ENCODE measurements at regions not wholly inside any gene's neighbourhood (a gene's known extent, or its start where the extent isn't known, plus 50 kb on each side); places are given as distances from the start of the nearest gene placed in this dataset.

DNA sequence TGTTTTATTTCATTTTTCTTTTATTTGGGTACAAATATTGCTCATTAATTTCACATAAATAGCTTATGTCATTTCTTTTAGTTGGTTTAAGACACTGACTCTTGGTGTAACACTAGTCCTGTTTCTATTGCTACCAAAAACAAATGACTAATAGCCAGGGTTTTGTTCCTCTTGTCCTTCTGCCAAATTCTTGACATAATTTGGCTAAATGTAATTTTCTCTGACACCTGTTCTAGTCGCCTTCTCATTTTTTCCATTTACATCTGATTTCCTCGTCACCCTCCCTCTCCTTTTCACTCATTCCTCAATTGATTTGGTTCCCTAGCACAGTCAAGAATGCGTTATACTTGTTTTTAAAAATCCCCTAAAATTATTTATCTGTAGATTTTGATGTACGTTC, 1718.7 kb downstream of the EFNB2 start:
- DNase-seq, result no peak
- no peaks in the 10 kb centered on the region for H3K36me3 Mint-ChIP-seq (ENCODE audit: low read depth)
- TF ChIP-seq, protein P1, sequence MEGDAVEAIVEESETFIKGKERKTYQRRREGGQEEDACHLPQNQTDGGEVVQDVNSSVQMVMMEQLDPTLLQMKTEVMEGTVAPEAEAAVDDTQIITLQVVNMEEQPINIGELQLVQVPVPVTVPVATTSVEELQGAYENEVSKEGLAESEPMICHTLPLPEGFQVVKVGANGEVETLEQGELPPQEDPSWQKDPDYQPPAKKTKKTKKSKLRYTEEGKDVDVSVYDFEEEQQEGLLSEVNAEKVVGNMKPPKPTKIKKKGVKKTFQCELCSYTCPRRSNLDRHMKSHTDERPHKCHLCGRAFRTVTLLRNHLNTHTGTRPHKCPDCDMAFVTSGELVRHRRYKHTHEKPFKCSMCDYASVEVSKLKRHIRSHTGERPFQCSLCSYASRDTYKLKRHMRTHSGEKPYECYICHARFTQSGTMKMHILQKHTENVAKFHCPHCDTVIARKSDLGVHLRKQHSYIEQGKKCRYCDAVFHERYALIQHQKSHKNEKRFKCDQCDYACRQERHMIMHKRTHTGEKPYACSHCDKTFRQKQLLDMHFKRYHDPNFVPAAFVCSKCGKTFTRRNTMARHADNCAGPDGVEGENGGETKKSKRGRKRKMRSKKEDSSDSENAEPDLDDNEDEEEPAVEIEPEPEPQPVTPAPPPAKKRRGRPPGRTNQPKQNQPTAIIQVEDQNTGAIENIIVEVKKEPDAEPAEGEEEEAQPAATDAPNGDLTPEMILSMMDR (IDR thresholded peaks at IDR 0.05), result no peak
- H3K27me3 Mint-ChIP-seq (ENCODE audit: insufficient read depth), result peaks cover 3% of the 10 kb centered on the region
- no peak overlapping the region for H3K27ac Mint-ChIP-seq
- H3K4me1 Mint-ChIP-seq (ENCODE audit: low read depth), result no peaks in the 10 kb centered on the region
- H3K4me3 Mint-ChIP-seq, result no peak overlapping the region
- no peaks in the 10 kb centered on the region for H3K9me3 Mint-ChIP-seq

DNA sequence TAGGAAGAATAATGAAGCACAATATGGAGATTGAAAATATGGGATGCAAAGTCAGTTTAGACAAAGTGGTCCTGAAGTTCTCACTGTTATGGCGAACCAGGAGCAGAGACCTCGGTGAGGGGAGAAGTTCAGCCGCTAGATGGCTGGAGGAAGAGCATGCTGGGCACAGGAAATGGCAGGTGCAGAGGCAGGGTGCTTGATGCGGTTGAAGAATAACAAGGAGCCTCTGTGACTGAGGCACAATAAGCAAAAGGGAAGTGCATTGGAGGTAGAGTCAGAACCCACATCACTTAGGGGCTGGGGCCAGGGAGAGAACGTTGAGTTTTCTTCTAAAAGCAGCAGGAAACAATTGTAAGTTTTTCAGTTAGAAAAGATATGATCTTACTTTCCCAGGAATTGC, 1725.2 kb downstream of the EFNB2 start:
- TF ChIP-seq, protein P1 (IDR thresholded peaks at IDR 0.05), result no peak
- no peak overlapping the region for H3K27ac Mint-ChIP-seq
- no peaks in the 10 kb centered on the region for H3K4me1 Mint-ChIP-seq (ENCODE audit: low read depth)
- H3K4me3 Mint-ChIP-seq, result no peak overlapping the region
- DNase-seq, result no peak
- H3K36me3 Mint-ChIP-seq (ENCODE audit: low read depth), result no peaks in the 10 kb centered on the region
- H3K9me3 Mint-ChIP-seq, result peaks cover 6% of the 10 kb centered on the region; the same call in 1 of the 2 replicates
- H3K27me3 Mint-ChIP-seq (ENCODE audit: insufficient read depth), result peaks cover 1% of the 10 kb centered on the region; the same call in 1 of the 2 replicates

DNA sequence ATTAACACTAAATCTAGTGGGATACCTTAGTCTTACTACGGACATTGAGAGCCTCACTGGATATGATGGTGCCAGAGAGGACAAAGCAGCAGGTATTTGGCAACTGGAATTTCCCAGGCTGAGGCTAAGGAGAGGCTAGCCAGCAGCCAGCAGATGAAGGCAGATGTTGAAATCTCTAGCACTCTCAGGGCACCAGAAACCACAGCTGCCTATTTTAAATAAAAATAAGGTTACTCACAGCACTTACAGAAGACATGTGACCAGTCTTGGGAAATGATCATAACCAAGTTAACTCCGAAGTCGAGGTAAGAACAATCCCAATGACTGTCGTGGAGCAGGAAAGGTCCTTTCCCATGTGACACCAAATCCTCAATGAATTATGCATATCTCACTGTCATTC, 1726.0 kb downstream of the EFNB2 start:
- TF ChIP-seq, protein P1 (IDR thresholded peaks at IDR 0.05), result no peak

DNA sequence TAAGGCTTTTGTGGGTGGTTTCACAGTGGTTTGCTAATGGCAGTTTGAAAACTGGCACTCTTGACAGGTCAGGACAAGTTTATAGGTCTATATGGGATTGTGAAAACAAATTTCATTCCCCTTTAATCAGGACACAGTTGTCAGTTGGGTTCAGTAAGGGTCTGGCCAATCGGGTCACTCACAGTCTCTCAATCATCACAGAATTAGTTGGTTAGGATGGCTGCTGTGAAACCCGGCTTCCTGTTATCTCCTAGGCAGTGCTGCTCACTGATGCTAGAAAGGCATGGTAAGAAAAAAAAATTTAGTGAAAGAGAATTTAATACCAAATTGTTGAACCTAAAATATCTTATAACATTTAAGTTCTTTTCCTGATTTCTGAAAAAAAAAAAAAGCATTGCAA, 1730.1 kb downstream of the EFNB2 start:
- TF ChIP-seq, protein P1 (IDR thresholded peaks at IDR 0.05), result no peak

More for the DNA sequence above, 1726.0 kb downstream of the EFNB2 start:
- Mint-ChIP-seq H3K27ac (no peak overlapping the region), H3K27me3 (ENCODE audit: insufficient read depth) (peaks cover 1% of the 10 kb centered on the region; the same call in 1 of the 2 replicates), H3K36me3 (ENCODE audit: low read depth) (no peaks in the 10 kb centered on the region), H3K4me1 (ENCODE audit: low read depth) (no peaks in the 10 kb centered on the region), H3K9me3 (peaks cover 6% of the 10 kb centered on the region; the same call in 1 of the 2 replicates), H3K4me3 (no peak overlapping the region)
- DNase-seq, result no peak

DNA sequence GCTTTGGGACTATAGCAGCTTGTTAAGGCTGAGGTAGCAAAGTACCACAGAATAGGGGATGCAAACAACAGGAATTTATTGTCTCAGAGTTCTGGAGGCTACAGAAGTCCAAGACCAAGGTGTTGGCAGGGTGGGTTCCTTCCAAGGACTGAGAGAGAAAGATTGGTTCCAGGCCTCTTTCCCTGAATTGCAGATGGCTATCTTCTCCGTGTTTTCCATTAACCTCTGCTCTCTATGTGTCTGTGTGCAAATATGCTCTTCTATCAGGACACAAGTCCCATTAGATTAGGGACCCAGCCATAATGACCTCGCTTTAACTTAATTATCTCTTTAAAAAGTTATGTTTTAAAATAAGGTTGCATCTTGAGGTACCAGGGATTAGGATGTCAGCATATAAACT, 1732.9 kb upstream of the SLC10A2 start:
- peaks cover 7% of the 10 kb centered on the region; the same call in 1 of the 2 replicates for H3K9me3 Mint-ChIP-seq
- peaks cover 1% of the 10 kb centered on the region; the same call in 1 of the 2 replicates for H3K27me3 Mint-ChIP-seq (ENCODE audit: insufficient read depth)
- TF ChIP-seq, protein P1 (IDR thresholded peaks at IDR 0.05), result no peak
- no peak for DNase-seq
- H3K27ac Mint-ChIP-seq, result no peak overlapping the region
- H3K36me3 Mint-ChIP-seq (ENCODE audit: low read depth), result no peaks in the 10 kb centered on the region
- H3K4me3 Mint-ChIP-seq, result no peak overlapping the region
- H3K4me1 Mint-ChIP-seq (ENCODE audit: low read depth), result no peaks in the 10 kb centered on the region

More for the DNA sequence above, 1730.1 kb downstream of the EFNB2 start:
- Mint-ChIP-seq H3K36me3 (ENCODE audit: low read depth) (no peaks in the 10 kb centered on the region), H3K4me3 (no peak overlapping the region), H3K27ac (no peak overlapping the region), H3K4me1 (ENCODE audit: low read depth) (no peaks in the 10 kb centered on the region), H3K9me3 (peaks cover 6% of the 10 kb centered on the region; the same call in 1 of the 2 replicates), H3K27me3 (ENCODE audit: insufficient read depth) (peaks cover 3% of the 10 kb centered on the region; the same call in 1 of the 2 replicates)
- DNase-seq, result no peak
